ENCODE measurements at regions not wholly inside any gene's neighbourhood (a gene's known extent, or its start where the extent isn't known, plus 50 kb on each side); places are given as distances from the start of the nearest gene placed in this dataset.

- no peak overlapping the region for H2BK5ac ChIP-seq (ENCODE audit: low read depth, low read length)
- no peaks in the 10 kb centered on the region for H3K9me3 ChIP-seq (ENCODE audit: insufficient read depth in 2 of 2, low read depth in 1 of 2, low read length in 1 of 2)
- no peak overlapping the region for H3K56ac ChIP-seq (replicated peaks; ENCODE audit: insufficient read length, low read depth, low read length)
- H3K23ac ChIP-seq (ENCODE audit: insufficient read length), result no peak overlapping the region
- H2BK12ac ChIP-seq (ENCODE audit: low read depth, low read length), result no peak overlapping the region
- H3K4me1 ChIP-seq (replicated peaks in 1 of 4; ENCODE audit: control insufficient read depth in 3 of 4, insufficient read depth in 4 of 4, low read length in 3 of 4), result peaks cover 0 to 5% (median 3%) of the 10 kb centered on the region in 4 experiments; a peak in 4 of 7 replicates
- H3K18ac ChIP-seq (ENCODE audit: extremely low read depth, low read length), result no peak overlapping the region
- no peak overlapping the region for H3K27ac ChIP-seq (ENCODE audit: low read depth, low read length)
- H3K36me3 ChIP-seq (ENCODE audit: control insufficient read depth in 2 of 4, insufficient read depth in 4 of 4, low read length in 3 of 4), result no peaks in the 10 kb centered on the region
- H3K4me3 ChIP-seq (ENCODE audit: extremely low read depth in 1 of 4, insufficient read depth in 2 of 4, low read depth in 3 of 4, low read length in 4 of 4), result no peak overlapping the region
- ChIA-PET POLR2A (ENCODE audit: partially characterized antibody) (no interaction called here), CTCF (ENCODE audit: partially characterized antibody) (interaction anchor here (0.6 to 1.6 kb wide), 5 partner anchors 13 to 650 kb away, joined by 3 to 8 read pairs (median 4); no protein-coding TSS in a partner anchor)
- WGBS, 2 experiments (ENCODE audit: extremely low coverage in 1 of 2, insufficient coverage in 1 of 2, insufficient read length in 1 of 2, insufficient replicate concordance in 2 of 2, low coverage in 1 of 2, low lambda C conversion rate in 2 of 2, missing lambda C conversion rate in 1 of 2), result 94% methylated on average over 1 of the region's 1 CpG; no CpG with 5 or more reads in 1 of the 2 experiments
- TF ChIP-seq TCF12 (IDR thresholded peaks at IDR 0.05; ENCODE audit: low read depth, low read length) (no peak), RFX5 (IDR thresholded peaks at IDR 0.05; ENCODE audit: borderline replicate concordance, low read depth, low read length) (no peak)
- H2AFZ ChIP-seq (ENCODE audit: low read length), result no peak overlapping the region
- H4K20me1 ChIP-seq (replicated peaks in 1 of 2; ENCODE audit: control insufficient read depth in 1 of 2, insufficient read depth in 2 of 2, low read length in 2 of 2), result no peaks in the 10 kb centered on the region
- FAIRE-seq, result no peak
- DNase-seq (ENCODE audit: low read depth in 1 of 2, low spot score in 2 of 2), result no peak
- H2BK15ac ChIP-seq (ENCODE audit: low read length), result no peak overlapping the region
- no peak overlapping the region for H3K9ac ChIP-seq (replicated peaks in 1 of 4; ENCODE audit: extremely low read depth in 1 of 4, low read depth in 3 of 4, low read length in 3 of 4)
- H3K79me2 ChIP-seq (ENCODE audit: control insufficient read depth in 1 of 2, insufficient read depth in 2 of 2, low read length in 2 of 2), result no peaks in the 10 kb centered on the region
- no peak overlapping the region for H4K8ac ChIP-seq (ENCODE audit: extremely low read depth, insufficient read depth, low read length)
- no peaks in the 10 kb centered on the region for H3K27me3 ChIP-seq (replicated peaks in 1 of 4; ENCODE audit: control insufficient read depth in 3 of 4, extremely low read depth in 1 of 4, insufficient read depth in 3 of 4, low read length in 3 of 4)
- H4K91ac ChIP-seq (replicated peaks; ENCODE audit: insufficient read length, low read length), result no peak overlapping the region
- H2AK5ac ChIP-seq (ENCODE audit: low read depth, low read length), result no peak overlapping the region
- no peak overlapping the region for H3K4ac ChIP-seq (replicated peaks; ENCODE audit: insufficient read length, low read depth, low read length)
- no peak overlapping the region for H3K14ac ChIP-seq (ENCODE audit: insufficient read length)
- H3K4me2 ChIP-seq (ENCODE audit: insufficient read depth in 1 of 2, low read depth in 2 of 2, low read length in 2 of 2), result no peak overlapping the region
- H4K5ac ChIP-seq (ENCODE audit: insufficient read length, low read depth, low read length), result no peak overlapping the region
- no peak overlapping the region for H2BK120ac ChIP-seq (replicated peaks; ENCODE audit: low read depth, low read length)
- no peaks in the 10 kb centered on the region for H3K79me1 ChIP-seq (ENCODE audit: low read depth, low read length)
- no peaks in the 10 kb centered on the region for H3K23me2 ChIP-seq (ENCODE audit: low read depth, low read length)
- no peak overlapping the region for H2BK20ac ChIP-seq (ENCODE audit: low read length)
Measured at GRCh38 chr7:149666360-149666945, 106.9 kb downstream of the ZNF467 start.

Measured in H1 (cell line).